Caco-2 (cell line): ENCODE measurements at regions not wholly inside any gene's neighbourhood (a gene's known extent, or its start where the extent isn't known, plus 50 kb on each side); places are given as distances from the start of the nearest gene placed in this dataset.
"Not testable (repeated sequence)": the region's sequence is repeated elsewhere in the genome, so short reads cannot be mapped to it uniquely, and the experiment has no call there.

ENCODE experiments used
- BruUV-seq: library from RNA; stranded (reverse); fragments of 400-500 nt; replicated peaks from 2 replicates; lab custom pipeline; 2021; lab: Mats Ljungman, UMichigan
- CTCF ChIA-PET: fragments of 300-600 bp; sonication (Branson Sonifier 250); formaldehyde crosslinking; loops from one replicate; lab custom pipeline; 2022; ENCODE audit warnings: antibody characterized with exemption; lab: Charles Lee
- POLR2A ChIA-PET: fragments of 300-600 bp; sonication (Branson Sonifier 250); formaldehyde crosslinking; loops from one replicate; lab custom pipeline; 2022; ENCODE audit warnings: antibody characterized with exemption; lab: Charles Lee
- DNase-seq, 2 experiments: peaks; one replicate each; pipeline versions ENCODE4 v3.0.0 to v3.0.0-alpha.2; 2020 to 2022
- H3K27me3 ChIP-seq: replicated peaks from 2 replicates; pipeline ENCODE4 v1.6.0; 2011; ENCODE audit warnings: low read length; ENCODE audit not compliant: control insufficient read depth, insufficient read depth
- H3K36me3 ChIP-seq: 2 replicates; pipeline ENCODE4 v1.5.1; 2011; ENCODE audit warnings: low read length; ENCODE audit not compliant: control insufficient read depth, insufficient read depth
- H3K4me1 ChIP-seq: fragments of 250-450 bp; sonication (Bioruptor Pico); 2 replicates; pipeline ENCODE4 v1.5.1; 2020; ENCODE audit warnings: mild to moderate bottlenecking
- H3K4me3 ChIP-seq: 2 replicates; pipeline ENCODE4 v1.5.1; 2011; ENCODE audit warnings: low read depth, mild to moderate bottlenecking, control low read depth, low read length
- H3K9me3 ChIP-seq: fragments of 250-450 bp; sonication (Bioruptor Pico); 2 replicates; pipeline ENCODE4 v1.5.1; 2020; ENCODE audit warnings: mild to moderate bottlenecking, moderate library complexity
- H3K27ac Mint-ChIP-seq: one replicate; pipeline ENCODE4 v1.8.0; 2022; ENCODE audit warnings: mixed read lengths; ENCODE audit not compliant: unreplicated experiment
- H3K27me3 Mint-ChIP-seq: one replicate; pipeline ENCODE4 v1.8.0; 2022; ENCODE audit warnings: mixed read lengths; ENCODE audit not compliant: insufficient read depth, unreplicated experiment
- H3K36me3 Mint-ChIP-seq: one replicate; pipeline ENCODE4 v1.8.0; 2022; ENCODE audit warnings: mild to moderate bottlenecking, mixed read lengths; ENCODE audit not compliant: insufficient read depth, unreplicated experiment
- H3K4me1 Mint-ChIP-seq: one replicate; pipeline ENCODE4 v1.8.0; 2022; ENCODE audit warnings: low read depth, mixed read lengths; ENCODE audit not compliant: unreplicated experiment
- H3K4me3 Mint-ChIP-seq: one replicate; pipeline ENCODE4 v1.8.0; 2022; ENCODE audit warnings: mild to moderate bottlenecking, moderate library complexity, mixed read lengths; ENCODE audit not compliant: unreplicated experiment
- H3K9me3 Mint-ChIP-seq: one replicate; pipeline ENCODE4 v1.8.0; 2022; ENCODE audit warnings: mixed read lengths; ENCODE audit not compliant: unreplicated experiment
- CTCF ChIP-seq, 2 experiments: fragments of 200-600 bp in 1 of 2; IDR thresholded peaks; 1 replicate in 1 of 2; 2 replicates in 1 of 2; pipeline versions ENCODE4 v1.5.1 to v1.8.0; 2011 to 2022; ENCODE audit warnings: antibody characterized with exemption in 1 of 2, control low read depth in 1 of 2, inconsistent platforms in 1 of 2, low read depth in 1 of 2, low read length in 1 of 2, mild to moderate bottlenecking in 1 of 2, moderate library complexity in 1 of 2; ENCODE audit not compliant: insufficient read depth in 1 of 2, severe bottlenecking in 1 of 2, unreplicated experiment in 1 of 2
- intact Hi-C: fragments of 100-400 bp; cut with micrococcal nuclease; formaldehyde crosslinking; loops from one replicate; pipeline ENCODE4 v1.10.0; 2022; ENCODE audit not compliant: unreplicated experiment

- H3K27me3 Mint-ChIP-seq = no peaks in the 10 kb centered on the region
- H3K9me3 ChIP-seq = no peaks in the 10 kb centered on the region
- POLR2A ChIA-PET = no interaction called here
- H3K4me3 Mint-ChIP-seq = no peak overlapping the region
- intact Hi-C loops = no loop called here
- TF ChIP-seq CTCF (IDR thresholded peaks at IDR 0.05; ENCODE audit: insufficient read depth in 1 of 2, low read depth in 1 of 2, low read length in 1 of 2, severe bottlenecking in 1 of 2, unreplicated experiment in 1 of 2) = no peak
- H3K4me3 ChIP-seq = no peak overlapping the region
- no peaks in the 10 kb centered on the region for H3K36me3 Mint-ChIP-seq
- peaks cover under 1% of the 10 kb centered on the region for H3K9me3 Mint-ChIP-seq
- no TSS peak for BruUV-seq
- no peaks in the 10 kb centered on the region for H3K36me3 ChIP-seq
- H3K27me3 ChIP-seq = no peaks in the 10 kb centered on the region
- no peaks in the 10 kb centered on the region for H3K4me1 ChIP-seq
- peaks cover 6% of the 10 kb centered on the region for H3K4me1 Mint-ChIP-seq
- CTCF ChIA-PET = no interaction called here
- no peak for DNase-seq
- no peak overlapping the region for H3K27ac Mint-ChIP-seq
Measured at GRCh38 chr11:105357146-105357545, 217.6 kb upstream of the CARD18 start.

- H3K4me1 ChIP-seq, POLR2A ChIA-PET, BruUV-seq, intact Hi-C loops, H3K27ac Mint-ChIP-seq, H3K4me3 Mint-ChIP-seq, H3K36me3 Mint-ChIP-seq, DNase-seq, H3K27me3 Mint-ChIP-seq, H3K36me3 ChIP-seq, H3K4me3 ChIP-seq, H3K4me1 Mint-ChIP-seq, H3K27me3 ChIP-seq: not testable (repeated sequence)
- CTCF ChIA-PET = interaction anchor here (0.6 kb wide), 1 partner anchor 147 kb away, joined by 4 read pairs; no protein-coding TSS in a partner anchor
- peaks cover 22% of the 10 kb centered on the region; the same call in 1 of the 2 replicates for H3K9me3 ChIP-seq
- H3K9me3 Mint-ChIP-seq = peaks cover 30% of the 10 kb centered on the region
Measured at GRCh38 chr11:105349867-105350266, 210.3 kb upstream of the CARD18 start.

- ChIA-PET POLR2A (no interaction called here), CTCF (no interaction called here)
- Mint-ChIP-seq H3K9me3 (peaks cover 22% of the 10 kb centered on the region), H3K4me1 (no peaks in the 10 kb centered on the region), H3K27ac (no peak overlapping the region), H3K36me3 (no peaks in the 10 kb centered on the region), H3K4me3 (no peak overlapping the region), H3K27me3 (no peaks in the 10 kb centered on the region)
- TF ChIP-seq CTCF (IDR thresholded peaks at IDR 0.05; ENCODE audit: insufficient read depth in 1 of 2, low read depth in 1 of 2, low read length in 1 of 2, severe bottlenecking in 1 of 2, unreplicated experiment in 1 of 2) = no peak
- no TSS peak for BruUV-seq
- H3K9me3 ChIP-seq = peaks cover 13% of the 10 kb centered on the region; the same call in 1 of the 2 replicates
- no peak for DNase-seq
- H3K4me3 ChIP-seq = no peak overlapping the region
- no peaks in the 10 kb centered on the region for H3K36me3 ChIP-seq
- intact Hi-C loops = no loop called here
- no peaks in the 10 kb centered on the region for H3K27me3 ChIP-seq
- H3K4me1 ChIP-seq = no peaks in the 10 kb centered on the region
Measured at GRCh38 chr11:105344938-105345337, 205.4 kb upstream of the CARD18 start.
